ENCODE measurements at regions not wholly inside any gene's neighbourhood (a gene's known extent, or its start where the extent isn't known, plus 50 kb on each side); places are given as distances from the start of the nearest gene placed in this dataset.

- DNase-seq (ENCODE audit: low read depth in 1 of 2, low spot score in 2 of 2), result no peak
- H3K27ac ChIP-seq, result no peak overlapping the region
- H3K27me3 ChIP-seq (replicated peaks), result no peaks in the 10 kb centered on the region
- peaks cover 5% of the 10 kb centered on the region for H3K4me1 ChIP-seq (replicated peaks)
- H3K36me3 ChIP-seq, result no peaks in the 10 kb centered on the region
- no peaks in the 10 kb centered on the region for H3K9me3 ChIP-seq (replicated peaks)
- no peak overlapping the region for H3K4me3 ChIP-seq
These were observed 702.7 kb downstream of the EPM2A start for GRCh38 chr6:145032562-145033145.

GRCh38 chr6:145034664-145035063 lies 700.7 kb downstream of the EPM2A start:
- Histone ChIP-seq H3K4me1 (replicated peaks) (peaks cover 5% of the 10 kb centered on the region), H3K4me3 (no peak overlapping the region), H3K27ac (no peak overlapping the region), H3K36me3 (no peaks in the 10 kb centered on the region), H3K9me3 (replicated peaks) (no peaks in the 10 kb centered on the region), H3K27me3 (replicated peaks) (no peaks in the 10 kb centered on the region)
- peak in 1 of 2 experiments; percentile 16 for DNase-seq (ENCODE audit: low read depth in 1 of 2, low spot score in 2 of 2)

- H3K4me1 ChIP-seq (replicated peaks), result peaks cover 5% of the 10 kb centered on the region
- H3K27ac ChIP-seq, result no peak overlapping the region
- no peaks in the 10 kb centered on the region for H3K27me3 ChIP-seq (replicated peaks)
- H3K4me3 ChIP-seq, result no peak overlapping the region
- DNase-seq (ENCODE audit: low read depth in 1 of 2, low spot score in 2 of 2), result no peak
- H3K36me3 ChIP-seq, result no peaks in the 10 kb centered on the region
- H3K9me3 ChIP-seq (replicated peaks), result no peaks in the 10 kb centered on the region
These were observed 699.1 kb downstream of the EPM2A start for GRCh38 chr6:145036236-145036635.

GRCh38 chr6:145036848-145037567 lies 698.3 kb downstream of the EPM2A start:
- Histone ChIP-seq H3K9me3 (replicated peaks) (no peaks in the 10 kb centered on the region), H3K27me3 (replicated peaks) (no peaks in the 10 kb centered on the region), H3K27ac (no peak overlapping the region), H3K4me1 (replicated peaks) (peaks cover 5% of the 10 kb centered on the region), H3K4me3 (no peak overlapping the region), H3K36me3 (no peaks in the 10 kb centered on the region)
- DNase-seq (ENCODE audit: low read depth in 1 of 2, low spot score in 2 of 2), result no peak

- Histone ChIP-seq H3K4me1 (replicated peaks) (peaks cover 9% of the 10 kb centered on the region; the same call in 1 of the 2 replicates), H3K36me3 (no peaks in the 10 kb centered on the region), H3K27ac (no peak overlapping the region), H3K9me3 (replicated peaks) (no peaks in the 10 kb centered on the region), H3K27me3 (replicated peaks) (no peaks in the 10 kb centered on the region), H3K4me3 (no peak overlapping the region)
- no peak for DNase-seq (ENCODE audit: low read depth in 1 of 2, low spot score in 2 of 2)
These were observed 692.8 kb downstream of the EPM2A start for GRCh38 chr6:145042559-145042958.

- no peak for DNase-seq (ENCODE audit: low read depth in 1 of 2, low spot score in 2 of 2)
- no peak overlapping the region for H3K27ac ChIP-seq
These were observed 691.3 kb downstream of the EPM2A start for GRCh38 chr6:145043926-145044500.

GRCh38 chr6:145044641-145045246 lies 690.6 kb downstream of the EPM2A start:
- H3K4me1 ChIP-seq (replicated peaks), result peaks cover 9% of the 10 kb centered on the region; the same call in 1 of the 2 replicates
- no peaks in the 10 kb centered on the region for H3K36me3 ChIP-seq
- H3K4me3 ChIP-seq, result no peak overlapping the region
- H3K9me3 ChIP-seq (replicated peaks), result no peaks in the 10 kb centered on the region
- no peaks in the 10 kb centered on the region for H3K27me3 ChIP-seq (replicated peaks)
- H3K27ac ChIP-seq, result no peak overlapping the region
- DNase-seq (ENCODE audit: low read depth in 1 of 2, low spot score in 2 of 2), result peak in 1 of 2 experiments; percentile 17

More at GRCh38 chr6:145043926-145044500, 691.3 kb downstream of the EPM2A start:
- Histone ChIP-seq H3K9me3 (replicated peaks) (no peaks in the 10 kb centered on the region), H3K27me3 (replicated peaks) (no peaks in the 10 kb centered on the region), H3K4me1 (replicated peaks) (peaks cover 9% of the 10 kb centered on the region; the same call in 1 of the 2 replicates), H3K36me3 (no peaks in the 10 kb centered on the region), H3K4me3 (no peak overlapping the region)

GRCh38 chr6:145045582-145045981 lies 689.7 kb downstream of the EPM2A start:
- Histone ChIP-seq H3K27ac (no peak overlapping the region), H3K27me3 (replicated peaks) (no peaks in the 10 kb centered on the region), H3K9me3 (replicated peaks) (no peaks in the 10 kb centered on the region), H3K36me3 (no peaks in the 10 kb centered on the region), H3K4me3 (no peak overlapping the region), H3K4me1 (replicated peaks) (peaks cover 9% of the 10 kb centered on the region; the same call in 1 of the 2 replicates)
- DNase-seq (ENCODE audit: low read depth in 1 of 2, low spot score in 2 of 2), result no peak

GRCh38 chr6:145047891-145048290 lies 687.4 kb downstream of the EPM2A start:
- DNase-seq (ENCODE audit: low read depth in 1 of 2, low spot score in 2 of 2), result no peak
- peaks cover 9% of the 10 kb centered on the region; the same call in 1 of the 2 replicates for H3K4me1 ChIP-seq (replicated peaks)
- no peak overlapping the region for H3K27ac ChIP-seq
- no peak overlapping the region for H3K4me3 ChIP-seq
- H3K27me3 ChIP-seq (replicated peaks), result no peaks in the 10 kb centered on the region
- H3K36me3 ChIP-seq, result no peaks in the 10 kb centered on the region
- no peaks in the 10 kb centered on the region for H3K9me3 ChIP-seq (replicated peaks)

- H3K4me3 ChIP-seq, result no peak overlapping the region
- no peak overlapping the region for H3K27ac ChIP-seq
- no peaks in the 10 kb centered on the region for H3K27me3 ChIP-seq (replicated peaks)
- no peaks in the 10 kb centered on the region for H3K4me1 ChIP-seq (replicated peaks)
- no peaks in the 10 kb centered on the region for H3K36me3 ChIP-seq
- DNase-seq (ENCODE audit: low read depth in 1 of 2, low spot score in 2 of 2), result no peak
- H3K9me3 ChIP-seq (replicated peaks), result no peaks in the 10 kb centered on the region
These were observed 683.7 kb downstream of the EPM2A start for GRCh38 chr6:145051661-145052060.

GRCh38 chr6:145055567-145055966 lies 679.8 kb downstream of the EPM2A start:
- H3K4me1 ChIP-seq (replicated peaks), result no peaks in the 10 kb centered on the region
- no peak overlapping the region for H3K4me3 ChIP-seq
- no peaks in the 10 kb centered on the region for H3K9me3 ChIP-seq (replicated peaks)
- no peak for DNase-seq (ENCODE audit: low read depth in 1 of 2, low spot score in 2 of 2)
- H3K27ac ChIP-seq, result no peak overlapping the region
- no peaks in the 10 kb centered on the region for H3K36me3 ChIP-seq
- H3K27me3 ChIP-seq (replicated peaks), result no peaks in the 10 kb centered on the region

GRCh38 chr6:145060714-145061113 lies 674.6 kb downstream of the EPM2A start:
- no peak for DNase-seq (ENCODE audit: low read depth in 1 of 2, low spot score in 2 of 2)
- H3K9me3 ChIP-seq (replicated peaks), result no peaks in the 10 kb centered on the region

GRCh38 chr6:145063091-145063490 lies 672.2 kb downstream of the EPM2A start:
- Histone ChIP-seq H3K36me3 (no peaks in the 10 kb centered on the region), H3K9me3 (replicated peaks) (no peaks in the 10 kb centered on the region), H3K4me1 (replicated peaks) (peaks cover 16% of the 10 kb centered on the region), H3K27me3 (replicated peaks) (no peaks in the 10 kb centered on the region), H3K27ac (no peak overlapping the region), H3K4me3 (no peak overlapping the region)
- DNase-seq (ENCODE audit: low read depth in 1 of 2, low spot score in 2 of 2), result no peak

More at GRCh38 chr6:145060714-145061113, 674.6 kb downstream of the EPM2A start:
- no peaks in the 10 kb centered on the region for H3K36me3 ChIP-seq
- no peaks in the 10 kb centered on the region for H3K27me3 ChIP-seq (replicated peaks)
- H3K27ac ChIP-seq, result no peak overlapping the region
- no peak overlapping the region for H3K4me3 ChIP-seq
- no peaks in the 10 kb centered on the region for H3K4me1 ChIP-seq (replicated peaks)

- H3K27me3 ChIP-seq (replicated peaks), result no peaks in the 10 kb centered on the region
- H3K4me3 ChIP-seq, result no peak overlapping the region
- DNase-seq (ENCODE audit: low read depth in 1 of 2, low spot score in 2 of 2), result peak in 1 of 2 experiments; percentile 16
- no peaks in the 10 kb centered on the region for H3K36me3 ChIP-seq
- H3K27ac ChIP-seq, result no peak overlapping the region
- H3K9me3 ChIP-seq (replicated peaks), result no peaks in the 10 kb centered on the region
- H3K4me1 ChIP-seq (replicated peaks), result peaks cover 49% of the 10 kb centered on the region
These were observed 667.9 kb downstream of the EPM2A start for GRCh38 chr6:145067430-145067829.

All from SJSA1 (cell line).